Neutrophil (primary cell): ENCODE measurements at regions not wholly inside any gene's neighbourhood (a gene's known extent, or its start where the extent isn't known, plus 50 kb on each side); places are given as distances from the start of the nearest gene placed in this dataset.

Experiments
- H3K27ac ChIP-seq: fragments of 200-600 bp; sonication (generic); 2 replicates; pipeline ENCODE4 v1.5.1; 2016; ENCODE audit warnings: mild to moderate bottlenecking, moderate library complexity
- H3K27me3 ChIP-seq: fragments of 200-600 bp; sonication (generic); 2 replicates; pipeline ENCODE4 v1.6.0; 2016; ENCODE audit warnings: mild to moderate bottlenecking
- H3K36me3 ChIP-seq: fragments of 200-600 bp; sonication (generic); 2 replicates; pipeline ENCODE4 v1.5.1; 2017
- H3K4me1 ChIP-seq, 2 experiments: fragments of 200-600 bp in 1 of 2; sonication (generic) in 1 of 2; 1 replicate in 1 of 2; 2 replicates in 1 of 2; pipeline versions ENCODE4 v1.5.1 to v1.6.1; 2013 to 2016; ENCODE audit warnings: low read depth in 1 of 2, low read length in 1 of 2, mild to moderate bottlenecking in 1 of 2, moderate library complexity in 1 of 2; ENCODE audit not compliant: control insufficient read depth in 1 of 2, insufficient read depth in 1 of 2
- H3K4me3 ChIP-seq, 2 experiments: fragments of 200-600 bp in 1 of 2; sonication (generic) in 1 of 2; 1 replicate in 1 of 2; 2 replicates in 1 of 2; pipeline ENCODE4 v1.5.1; 2013 to 2016; ENCODE audit warnings: low read depth in 1 of 2, low read length in 1 of 2, mild to moderate bottlenecking in 1 of 2, moderate library complexity in 1 of 2
- H3K9me3 ChIP-seq: fragments of 200-600 bp; sonication (generic); 2 replicates; pipeline ENCODE4 v1.5.1; 2016
- CTCF ChIP-seq: fragments of 200-600 bp; sonication (generic); IDR thresholded peaks from 2 replicates; pipeline ENCODE4 v1.5.1; 2016; ENCODE audit warnings: antibody characterized with exemption

GRCh38 chr16:82527101-82527500 lies 99.7 kb upstream of the CDH13 start:
- Histone ChIP-seq H3K27me3 (no peaks in the 10 kb centered on the region), H3K4me1 (no peaks in the 10 kb centered on the region), H3K4me3 (no peak overlapping the region), H3K27ac (no peak overlapping the region), H3K9me3 (no peaks in the 10 kb centered on the region), H3K36me3 (no peaks in the 10 kb centered on the region)
- TF ChIP-seq CTCF: no peak

- Histone ChIP-seq H3K9me3 (no peaks in the 10 kb centered on the region), H3K36me3 (no peaks in the 10 kb centered on the region), H3K4me1 (no peaks in the 10 kb centered on the region), H3K4me3 (no peak overlapping the region), H3K27ac (no peak overlapping the region), H3K27me3 (no peaks in the 10 kb centered on the region)
- TF ChIP-seq CTCF: no peak
These were observed 101.8 kb upstream of the CDH13 start for GRCh38 chr16:82524976-82525375.

GRCh38 chr16:82523815-82524214 lies 103.0 kb upstream of the CDH13 start:
- Histone ChIP-seq H3K4me1 (no peaks in the 10 kb centered on the region), H3K9me3 (no peaks in the 10 kb centered on the region), H3K27me3 (no peaks in the 10 kb centered on the region), H3K36me3 (no peaks in the 10 kb centered on the region), H3K4me3 (no peak overlapping the region), H3K27ac (no peak overlapping the region)
- no peak for TF ChIP-seq CTCF

GRCh38 chr16:82522026-82522425 lies 104.7 kb upstream of the CDH13 start:
- Histone ChIP-seq H3K36me3 (no peaks in the 10 kb centered on the region), H3K4me3 (no peak overlapping the region), H3K27ac (no peak overlapping the region), H3K9me3 (no peaks in the 10 kb centered on the region), H3K27me3 (no peaks in the 10 kb centered on the region), H3K4me1 (no peaks in the 10 kb centered on the region)
- TF ChIP-seq CTCF: no peak

GRCh38 chr16:82518811-82519210 lies 108.0 kb upstream of the CDH13 start:
- no peak overlapping the region for H3K27ac ChIP-seq
- H3K4me3 ChIP-seq: no peak overlapping the region
- no peaks in the 10 kb centered on the region for H3K4me1 ChIP-seq
- no peaks in the 10 kb centered on the region for H3K36me3 ChIP-seq
- H3K27me3 ChIP-seq: no peaks in the 10 kb centered on the region
- TF ChIP-seq CTCF: no peak
- no peaks in the 10 kb centered on the region for H3K9me3 ChIP-seq

GRCh38 chr16:82514262-82514661 lies 112.5 kb upstream of the CDH13 start:
- Histone ChIP-seq H3K27me3 (no peaks in the 10 kb centered on the region), H3K9me3 (no peaks in the 10 kb centered on the region), H3K4me1 (no peaks in the 10 kb centered on the region), H3K36me3 (no peaks in the 10 kb centered on the region), H3K27ac (no peak overlapping the region), H3K4me3 (no peak overlapping the region)
- TF ChIP-seq CTCF: no peak
